ENCODE measurements at regions not wholly inside any gene's neighbourhood (a gene's known extent, or its start where the extent isn't known, plus 50 kb on each side); places are given as distances from the start of the nearest gene placed in this dataset.

GRCh38 chr4:122229857-122230256 lies 77.7 kb downstream of the BLTP1 start:
- Histone ChIP-seq H3K4me3 (ENCODE audit: low read length) (no peak overlapping the region), H3K9me3 (ENCODE audit: low read length) (no peaks in the 10 kb centered on the region), H3K79me2 (ENCODE audit: low read length) (peaks cover 7% of the 10 kb centered on the region; the same call in 1 of the 2 replicates), H3K27me3 (ENCODE audit: low read length) (no peaks in the 10 kb centered on the region), H3K9me2 (replicated peaks; ENCODE audit: insufficient read depth, low read length) (no peaks in the 10 kb centered on the region), H3K4me2 (ENCODE audit: low read depth, low read length, poor library complexity, severe bottlenecking) (no peak overlapping the region), H3K36me3 (ENCODE audit: insufficient read depth, low read length) (peaks cover 16% of the 10 kb centered on the region; the same call in 1 of the 2 replicates), H4K20me1 (ENCODE audit: insufficient read depth, low read depth, low read length) (no peaks in the 10 kb centered on the region), H2AFZ (ENCODE audit: low read length) (no peak overlapping the region), H3K27ac (ENCODE audit: low read length) (no peak overlapping the region), H3K9ac (ENCODE audit: low read length) (no peak overlapping the region), H3K4me1 (ENCODE audit: low read length) (no peaks in the 10 kb centered on the region)
- no peak for DNase-seq

- Histone ChIP-seq H3K9me2 (replicated peaks; ENCODE audit: insufficient read depth, low read length) (no peaks in the 10 kb centered on the region), H3K4me1 (ENCODE audit: low read length) (no peaks in the 10 kb centered on the region), H3K9ac (ENCODE audit: low read length) (no peak overlapping the region), H3K36me3 (ENCODE audit: insufficient read depth, low read length) (peaks cover 13% of the 10 kb centered on the region; the same call in 1 of the 2 replicates), H3K27me3 (ENCODE audit: low read length) (no peaks in the 10 kb centered on the region), H3K79me2 (ENCODE audit: low read length) (peaks cover 3% of the 10 kb centered on the region; the same call in 1 of the 2 replicates), H2AFZ (ENCODE audit: low read length) (no peak overlapping the region), H3K27ac (ENCODE audit: low read length) (no peak overlapping the region), H4K20me1 (ENCODE audit: insufficient read depth, low read depth, low read length) (no peaks in the 10 kb centered on the region), H3K4me3 (ENCODE audit: low read length) (no peak overlapping the region), H3K4me2 (ENCODE audit: low read depth, low read length, poor library complexity, severe bottlenecking) (no peak overlapping the region), H3K9me3 (ENCODE audit: low read length) (no peaks in the 10 kb centered on the region)
- DNase-seq, result no peak
Observed at GRCh38 chr4:122232633-122233032, 80.5 kb downstream of the BLTP1 start.

GRCh38 chr4:122234686-122235085 lies 82.6 kb downstream of the BLTP1 start:
- Histone ChIP-seq H3K9me3 (ENCODE audit: low read length) (no peaks in the 10 kb centered on the region), H3K27me3 (ENCODE audit: low read length) (no peaks in the 10 kb centered on the region), H2AFZ (ENCODE audit: low read length) (no peak overlapping the region), H3K4me2 (ENCODE audit: low read depth, low read length, poor library complexity, severe bottlenecking) (no peak overlapping the region), H3K4me1 (ENCODE audit: low read length) (no peaks in the 10 kb centered on the region), H3K9me2 (replicated peaks; ENCODE audit: insufficient read depth, low read length) (no peaks in the 10 kb centered on the region), H4K20me1 (ENCODE audit: insufficient read depth, low read depth, low read length) (no peaks in the 10 kb centered on the region), H3K36me3 (ENCODE audit: insufficient read depth, low read length) (peaks cover 19% of the 10 kb centered on the region), H3K4me3 (ENCODE audit: low read length) (no peak overlapping the region), H3K9ac (ENCODE audit: low read length) (no peak overlapping the region), H3K27ac (ENCODE audit: low read length) (no peak overlapping the region), H3K79me2 (ENCODE audit: low read length) (peaks cover 3% of the 10 kb centered on the region; the same call in 1 of the 2 replicates)
- DNase-seq, result no peak

GRCh38 chr4:122243785-122244184 lies 91.7 kb downstream of the BLTP1 start:
- Histone ChIP-seq H3K4me1 (ENCODE audit: low read length) (no peaks in the 10 kb centered on the region), H3K9me3 (ENCODE audit: low read length) (no peaks in the 10 kb centered on the region), H3K4me3 (ENCODE audit: low read length) (no peak overlapping the region), H3K4me2 (ENCODE audit: low read depth, low read length, poor library complexity, severe bottlenecking) (no peak overlapping the region), H3K79me2 (ENCODE audit: low read length) (no peaks in the 10 kb centered on the region), H3K9ac (ENCODE audit: low read length) (no peak overlapping the region), H4K20me1 (ENCODE audit: insufficient read depth, low read depth, low read length) (no peaks in the 10 kb centered on the region), H3K36me3 (ENCODE audit: insufficient read depth, low read length) (peaks cover 51% of the 10 kb centered on the region), H2AFZ (ENCODE audit: low read length) (no peak overlapping the region), H3K27ac (ENCODE audit: low read length) (no peak overlapping the region), H3K27me3 (ENCODE audit: low read length) (no peaks in the 10 kb centered on the region), H3K9me2 (replicated peaks; ENCODE audit: insufficient read depth, low read length) (no peaks in the 10 kb centered on the region)
- no peak for DNase-seq

GRCh38 chr4:122244764-122245163 lies 92.6 kb downstream of the BLTP1 start:
- Histone ChIP-seq H3K4me3 (ENCODE audit: low read length) (no peak overlapping the region), H3K9ac (ENCODE audit: low read length) (no peak overlapping the region), H3K4me1 (ENCODE audit: low read length) (no peaks in the 10 kb centered on the region), H3K27ac (ENCODE audit: low read length) (no peak overlapping the region), H3K79me2 (ENCODE audit: low read length) (no peaks in the 10 kb centered on the region), H3K27me3 (ENCODE audit: low read length) (no peaks in the 10 kb centered on the region), H3K4me2 (ENCODE audit: low read depth, low read length, poor library complexity, severe bottlenecking) (no peak overlapping the region), H3K9me2 (replicated peaks; ENCODE audit: insufficient read depth, low read length) (no peaks in the 10 kb centered on the region), H4K20me1 (ENCODE audit: insufficient read depth, low read depth, low read length) (no peaks in the 10 kb centered on the region), H3K36me3 (ENCODE audit: insufficient read depth, low read length) (peaks cover 55% of the 10 kb centered on the region), H2AFZ (ENCODE audit: low read length) (no peak overlapping the region), H3K9me3 (ENCODE audit: low read length) (no peaks in the 10 kb centered on the region)
- no peak for DNase-seq

GRCh38 chr4:122246551-122246950 lies 94.4 kb downstream of the BLTP1 start:
- H3K79me2 ChIP-seq (ENCODE audit: low read length), result no peaks in the 10 kb centered on the region
- no peaks in the 10 kb centered on the region for H3K9me3 ChIP-seq (ENCODE audit: low read length)
- no peak overlapping the region for H3K4me2 ChIP-seq (ENCODE audit: low read depth, low read length, poor library complexity, severe bottlenecking)
- no peaks in the 10 kb centered on the region for H3K9me2 ChIP-seq (replicated peaks; ENCODE audit: insufficient read depth, low read length)
- H3K27me3 ChIP-seq (ENCODE audit: low read length), result no peaks in the 10 kb centered on the region
- H3K36me3 ChIP-seq (ENCODE audit: insufficient read depth, low read length), result peaks cover 56% of the 10 kb centered on the region
- H3K9ac ChIP-seq (ENCODE audit: low read length), result no peak overlapping the region
- DNase-seq, result no peak
- no peaks in the 10 kb centered on the region for H4K20me1 ChIP-seq (ENCODE audit: insufficient read depth, low read depth, low read length)
- H3K4me3 ChIP-seq (ENCODE audit: low read length), result no peak overlapping the region
- no peak overlapping the region for H2AFZ ChIP-seq (ENCODE audit: low read length)
- H3K27ac ChIP-seq (ENCODE audit: low read length), result no peak overlapping the region
- H3K4me1 ChIP-seq (ENCODE audit: low read length), result no peaks in the 10 kb centered on the region

- Histone ChIP-seq H3K9ac (ENCODE audit: low read length) (no peak overlapping the region), H3K4me2 (ENCODE audit: low read depth, low read length, poor library complexity, severe bottlenecking) (no peak overlapping the region), H3K4me1 (ENCODE audit: low read length) (no peaks in the 10 kb centered on the region), H3K79me2 (ENCODE audit: low read length) (no peaks in the 10 kb centered on the region), H3K9me3 (ENCODE audit: low read length) (no peaks in the 10 kb centered on the region), H3K27ac (ENCODE audit: low read length) (no peak overlapping the region), H3K27me3 (ENCODE audit: low read length) (no peaks in the 10 kb centered on the region), H4K20me1 (ENCODE audit: insufficient read depth, low read depth, low read length) (no peaks in the 10 kb centered on the region), H3K36me3 (ENCODE audit: insufficient read depth, low read length) (peaks cover 77% of the 10 kb centered on the region), H3K4me3 (ENCODE audit: low read length) (no peak overlapping the region), H2AFZ (ENCODE audit: low read length) (no peak overlapping the region), H3K9me2 (replicated peaks; ENCODE audit: insufficient read depth, low read length) (no peaks in the 10 kb centered on the region)
- DNase-seq, result no peak
Observed at GRCh38 chr4:122249357-122249756, 97.2 kb downstream of the BLTP1 start.

GRCh38 chr4:122252584-122252983 lies 100.5 kb downstream of the BLTP1 start:
- Histone ChIP-seq H2AFZ (ENCODE audit: low read length) (no peak overlapping the region), H3K36me3 (ENCODE audit: insufficient read depth, low read length) (peaks cover 73% of the 10 kb centered on the region), H3K79me2 (ENCODE audit: low read length) (no peaks in the 10 kb centered on the region), H3K9ac (ENCODE audit: low read length) (no peak overlapping the region), H3K9me3 (ENCODE audit: low read length) (no peaks in the 10 kb centered on the region), H3K9me2 (replicated peaks; ENCODE audit: insufficient read depth, low read length) (no peaks in the 10 kb centered on the region), H4K20me1 (ENCODE audit: insufficient read depth, low read depth, low read length) (no peaks in the 10 kb centered on the region), H3K27ac (ENCODE audit: low read length) (no peak overlapping the region), H3K4me1 (ENCODE audit: low read length) (no peaks in the 10 kb centered on the region), H3K27me3 (ENCODE audit: low read length) (no peaks in the 10 kb centered on the region), H3K4me2 (ENCODE audit: low read depth, low read length, poor library complexity, severe bottlenecking) (no peak overlapping the region), H3K4me3 (ENCODE audit: low read length) (no peak overlapping the region)
- no peak for DNase-seq

- Histone ChIP-seq H3K4me2 (ENCODE audit: low read depth, low read length, poor library complexity, severe bottlenecking) (no peak overlapping the region), H4K20me1 (ENCODE audit: insufficient read depth, low read depth, low read length) (no peaks in the 10 kb centered on the region), H3K4me3 (ENCODE audit: low read length) (no peak overlapping the region), H3K9ac (ENCODE audit: low read length) (no peak overlapping the region), H3K4me1 (ENCODE audit: low read length) (no peaks in the 10 kb centered on the region), H2AFZ (ENCODE audit: low read length) (no peak overlapping the region), H3K9me3 (ENCODE audit: low read length) (no peaks in the 10 kb centered on the region), H3K36me3 (ENCODE audit: insufficient read depth, low read length) (peaks cover 38% of the 10 kb centered on the region; the same call in 1 of the 2 replicates), H3K27me3 (ENCODE audit: low read length) (no peaks in the 10 kb centered on the region), H3K9me2 (replicated peaks; ENCODE audit: insufficient read depth, low read length) (no peaks in the 10 kb centered on the region), H3K79me2 (ENCODE audit: low read length) (no peaks in the 10 kb centered on the region), H3K27ac (ENCODE audit: low read length) (no peak overlapping the region)
- DNase-seq, result no peak
Observed at GRCh38 chr4:122259849-122260248, 107.7 kb downstream of the BLTP1 start.

Data from Karpas-422 (cell line).